ENCODE measurements at regions not wholly inside any gene's neighbourhood (a gene's known extent, or its start where the extent isn't known, plus 50 kb on each side); places are given as distances from the start of the nearest gene placed in this dataset.

GRCh38 chr21:22725436-22725835, 1727.2 kb downstream of the NCAM2 start:
- no peak for TF ChIP-seq CTCF (IDR thresholded peaks at IDR 0.05)
- TF ChIP-seq POLR2A (IDR thresholded peaks at IDR 0.05), result no peak

Measured in uterus (tissue), 2 donors.